SU-DHL-6 (cell line): ENCODE measurements at regions not wholly inside any gene's neighbourhood (a gene's known extent, or its start where the extent isn't known, plus 50 kb on each side); places are given as distances from the start of the nearest gene placed in this dataset.

Experiments
- H2AFZ ChIP-seq: fragments of 200-600 bp; sonication (generic); 2 replicates; pipeline ENCODE4 v1.6.1; 2014; ENCODE audit warnings: low read depth, mild to moderate bottlenecking, moderate library complexity, mixed read lengths, antibody characterized with exemption, low read length; ENCODE audit not compliant: severe bottlenecking
- H3F3A ChIP-seq: fragments of 200-600 bp; shearing (Covaris generic); 2 replicates; pipeline ENCODE4 v1.6.0; 2016; ENCODE audit warnings: antibody characterized with exemption, mild to moderate bottlenecking; ENCODE audit not compliant: insufficient read depth
- H3K27ac ChIP-seq: fragments of 200-600 bp; sonication (generic); 2 replicates; pipeline ENCODE4 v1.5.1; 2016; ENCODE audit warnings: low read depth, mild to moderate bottlenecking, low read length, moderate library complexity, mixed read lengths
- H3K27me3 ChIP-seq: fragments of 200-600 bp; sonication (generic), shearing (Covaris generic); 2 replicates; pipeline ENCODE4 v1.6.0; 2014; ENCODE audit warnings: mild to moderate bottlenecking, low read length
- H3K36me3 ChIP-seq: fragments of 200-600 bp; sonication (generic); 2 replicates; pipeline ENCODE4 v1.6.1; 2014; ENCODE audit warnings: mild to moderate bottlenecking, low read length, mixed read lengths
- H3K4me2 ChIP-seq: fragments of 300-600, 200-600 bp; shearing (Covaris generic), sonication (generic); 2 replicates; pipeline ENCODE4 v1.6.0; 2014; ENCODE audit warnings: low read length, low read depth, mild to moderate bottlenecking; ENCODE audit not compliant: poor library complexity, severe bottlenecking
- H3K4me3 ChIP-seq: fragments of 200-600 bp; sonication (generic); 2 replicates; pipeline ENCODE4 v1.5.1; 2014; ENCODE audit warnings: antibody characterized with exemption, low read length, mild to moderate bottlenecking, mixed read lengths; ENCODE audit not compliant: insufficient read depth, poor library complexity, severe bottlenecking
- H3K79me2 ChIP-seq: fragments of 200-600 bp; sonication (generic); 2 replicates; pipeline ENCODE4 v1.6.1; 2014; ENCODE audit warnings: mild to moderate bottlenecking, low read length, moderate library complexity; ENCODE audit not compliant: insufficient read depth
- H3K9ac ChIP-seq: fragments of 200-600 bp; sonication (generic); 2 replicates; pipeline ENCODE4 v1.7.0; 2014; ENCODE audit warnings: mild to moderate bottlenecking, low read length
- H3K9me2 ChIP-seq: fragments of 200-600 bp; sonication (generic); replicated peaks from 2 replicates; pipeline ENCODE4 v1.6.1; 2014; ENCODE audit warnings: low read length; ENCODE audit not compliant: insufficient read depth
- H3K9me3 ChIP-seq: fragments of 200-600 bp; sonication (generic); 2 replicates; pipeline ENCODE4 v1.6.1; 2014; ENCODE audit warnings: low read length, mixed read lengths; ENCODE audit not compliant: insufficient read depth
- H4K20me1 ChIP-seq: fragments of 200-600 bp; sonication (generic); 2 replicates; pipeline ENCODE4 v1.6.1; 2014; ENCODE audit warnings: low read depth, mild to moderate bottlenecking, antibody characterized with exemption, low read length, moderate library complexity, mixed read lengths
- CTCF ChIP-seq: fragments of 200-600 bp; sonication (generic); IDR thresholded peaks from one replicate; pipeline ENCODE4 v1.5.1; 2017; ENCODE audit warnings: antibody characterized with exemption, mild to moderate bottlenecking, low read length, moderate library complexity; ENCODE audit not compliant: insufficient read depth, poor library complexity, severe bottlenecking
- EZH2phosphoT487 ChIP-seq: fragments of 200-600 bp; sonication (generic), shearing (Covaris generic); conservative IDR thresholded peaks from 2 replicates; pipeline ENCODE4 v1.6.1; 2018; ENCODE audit warnings: mild to moderate bottlenecking, antibody characterized with exemption, low read length, moderate library complexity, mixed read lengths

GRCh38 chr4:164613792-164614191 lies 140.1 kb upstream of the SMIM31 start:
- Histone ChIP-seq H3K27ac (no peak overlapping the region), H3K36me3 (no peaks in the 10 kb centered on the region), H3K4me2 (no peak overlapping the region), H4K20me1 (no peaks in the 10 kb centered on the region), H2AFZ (no peak overlapping the region), H3K9ac (no peak overlapping the region), H3K9me3 (no peaks in the 10 kb centered on the region), H3K27me3 (no peaks in the 10 kb centered on the region), H3K9me2 (no peaks in the 10 kb centered on the region), H3F3A (no peaks in the 10 kb centered on the region), H3K79me2 (no peaks in the 10 kb centered on the region), H3K4me3 (no peak overlapping the region)
- TF ChIP-seq EZH2phosphoT487 (no peak), CTCF (no peak)

DNA sequence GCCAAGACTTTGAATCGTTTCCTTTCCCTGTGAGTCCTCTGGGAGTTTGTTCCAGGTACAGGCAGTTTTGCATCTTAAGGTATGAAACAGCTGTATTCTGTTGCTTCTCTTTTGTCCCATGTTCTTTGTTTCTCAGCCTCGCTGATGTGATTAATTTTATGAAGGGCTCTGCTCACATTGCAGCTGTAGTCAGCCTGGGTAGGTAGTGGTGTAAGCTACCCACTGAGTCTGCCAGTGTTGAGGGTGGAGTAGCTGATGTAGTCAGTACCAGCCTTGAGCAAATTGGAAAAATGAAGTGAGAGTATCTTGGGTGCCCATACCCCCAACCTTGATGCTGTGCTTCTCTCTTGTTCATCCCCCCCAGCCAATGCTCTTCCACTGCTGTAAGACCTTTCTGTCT lies 139.6 kb upstream of the SMIM31 start:
- Histone ChIP-seq H3K4me3 (no peak overlapping the region), H3K9me3 (no peaks in the 10 kb centered on the region), H4K20me1 (no peaks in the 10 kb centered on the region), H3K27me3 (no peaks in the 10 kb centered on the region), H2AFZ (no peak overlapping the region), H3F3A (no peaks in the 10 kb centered on the region), H3K27ac (no peak overlapping the region), H3K9me2 (no peaks in the 10 kb centered on the region), H3K79me2 (no peaks in the 10 kb centered on the region), H3K9ac (no peak overlapping the region), H3K4me2 (no peak overlapping the region), H3K36me3 (no peaks in the 10 kb centered on the region)
- TF ChIP-seq EZH2phosphoT487 (no peak), CTCF (no peak)

GRCh38 chr4:164614999-164615398 lies 138.9 kb upstream of the SMIM31 start:
- Histone ChIP-seq H3K4me3 (no peak overlapping the region), H3K79me2 (no peaks in the 10 kb centered on the region), H3K36me3 (no peaks in the 10 kb centered on the region), H3F3A (no peaks in the 10 kb centered on the region), H4K20me1 (no peaks in the 10 kb centered on the region), H3K9ac (no peak overlapping the region), H3K9me2 (no peaks in the 10 kb centered on the region), H3K4me2 (no peak overlapping the region), H2AFZ (no peak overlapping the region), H3K9me3 (no peaks in the 10 kb centered on the region), H3K27ac (no peak overlapping the region), H3K27me3 (no peaks in the 10 kb centered on the region)
- TF ChIP-seq CTCF: no peak
- TF ChIP-seq EZH2phosphoT487: no peak

GRCh38 chr4:164615964-164616363 lies 138.0 kb upstream of the SMIM31 start:
- no peak overlapping the region for H2AFZ ChIP-seq
- H4K20me1 ChIP-seq: no peaks in the 10 kb centered on the region
- no peak overlapping the region for H3K27ac ChIP-seq
- TF ChIP-seq CTCF: no peak
- no peak for TF ChIP-seq EZH2phosphoT487
- no peaks in the 10 kb centered on the region for H3F3A ChIP-seq
- H3K27me3 ChIP-seq: no peaks in the 10 kb centered on the region
- no peak overlapping the region for H3K4me3 ChIP-seq
- no peaks in the 10 kb centered on the region for H3K9me3 ChIP-seq
- no peaks in the 10 kb centered on the region for H3K36me3 ChIP-seq
- no peaks in the 10 kb centered on the region for H3K9me2 ChIP-seq
- no peak overlapping the region for H3K9ac ChIP-seq
- no peaks in the 10 kb centered on the region for H3K79me2 ChIP-seq
- H3K4me2 ChIP-seq: no peak overlapping the region
